ENCODE measurements at regions not wholly inside any gene's neighbourhood (a gene's known extent, or its start where the extent isn't known, plus 50 kb on each side); places are given as distances from the start of the nearest gene placed in this dataset.
"Not testable (repeated sequence)": the region's sequence is repeated elsewhere in the genome, so short reads cannot be mapped to it uniquely, and the experiment has no call there.

DNA sequence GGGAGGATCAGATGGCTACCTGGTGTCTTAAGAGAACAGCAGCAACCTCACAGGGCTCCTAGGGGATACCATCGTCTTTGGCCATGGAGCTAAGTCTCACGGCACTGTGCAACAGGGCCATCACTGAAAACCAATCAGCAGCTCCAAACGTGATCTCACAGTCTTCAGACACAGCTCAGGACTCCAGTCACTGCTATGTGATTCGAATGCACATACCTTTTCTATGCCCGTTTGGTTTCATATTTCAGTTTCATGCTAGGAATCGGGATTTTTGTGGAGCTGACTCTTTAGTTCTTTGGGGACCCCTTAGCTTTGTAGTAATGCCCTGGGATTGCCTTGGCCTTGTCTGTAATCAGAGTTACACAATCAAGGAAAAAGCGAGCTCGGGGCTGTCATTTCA, 162.8 kb upstream of the CDH11 start:
- DNase-seq (ENCODE audit: low read depth in 2 of 2), result no peak

- no peak for DNase-seq (ENCODE audit: low read depth in 2 of 2)
Measured at GRCh38 chr16:65283181-65283651, 161.4 kb upstream of the CDH11 start.

- no peak for DNase-seq (ENCODE audit: low read depth in 2 of 2)
Measured at GRCh38 chr16:65281586-65281985, 159.7 kb upstream of the CDH11 start.

- DNase-seq (ENCODE audit: low read depth in 2 of 2), result no peak
Measured at GRCh38 chr16:65280845-65281512, 159.1 kb upstream of the CDH11 start.

DNA sequence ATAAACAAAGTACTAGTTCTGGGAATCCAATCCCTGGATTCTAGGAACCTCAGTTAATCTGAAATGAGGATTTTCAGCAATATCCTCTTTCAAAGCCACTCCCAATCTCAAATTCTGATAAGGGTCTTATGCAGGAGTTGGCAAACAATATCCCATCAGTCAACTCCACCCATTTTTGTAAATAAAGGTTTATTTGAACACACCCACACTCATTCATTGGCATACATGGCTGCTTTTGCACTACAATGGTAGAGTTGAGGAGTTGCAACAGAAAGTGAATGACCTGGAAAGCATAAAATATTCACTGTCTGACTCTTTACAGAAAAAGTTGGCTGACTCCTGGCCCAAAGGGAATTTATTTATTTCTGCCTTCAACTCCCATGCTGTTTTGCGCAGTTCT, 157.7 kb upstream of the CDH11 start:
- DNase-seq (ENCODE audit: low read depth in 2 of 2), result no peak

- no peak for DNase-seq (ENCODE audit: low read depth in 2 of 2)
Measured at GRCh38 chr16:65278874-65279273, 157.0 kb upstream of the CDH11 start.

- DNase-seq (ENCODE audit: low read depth in 2 of 2), result no peak
Measured at GRCh38 chr16:65274566-65274965, 152.7 kb upstream of the CDH11 start.

- DNase-seq (ENCODE audit: low read depth in 2 of 2), result no peak
Measured at GRCh38 chr16:65272699-65273414, 151.0 kb upstream of the CDH11 start.

DNA sequence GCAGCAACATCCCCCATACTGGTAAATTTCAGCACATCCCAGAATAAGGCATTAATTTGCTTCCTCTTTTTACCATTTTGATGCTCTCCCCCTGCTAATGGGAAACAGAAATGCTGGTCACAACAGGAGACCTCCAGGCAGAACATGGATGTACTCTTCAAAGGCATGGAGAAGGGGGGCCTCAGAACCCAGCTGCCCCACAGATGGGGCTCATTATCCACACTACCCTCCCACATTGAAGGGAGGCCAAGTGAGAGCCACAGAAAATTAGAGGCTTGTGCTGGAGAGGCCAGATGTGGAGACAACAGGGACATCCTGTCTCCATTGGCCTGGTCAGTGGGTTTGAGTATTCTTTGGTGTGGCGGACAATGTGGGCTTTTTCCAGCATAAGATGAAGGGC, 150.1 kb upstream of the CDH11 start:
- no peak for DNase-seq (ENCODE audit: low read depth in 2 of 2)

DNA sequence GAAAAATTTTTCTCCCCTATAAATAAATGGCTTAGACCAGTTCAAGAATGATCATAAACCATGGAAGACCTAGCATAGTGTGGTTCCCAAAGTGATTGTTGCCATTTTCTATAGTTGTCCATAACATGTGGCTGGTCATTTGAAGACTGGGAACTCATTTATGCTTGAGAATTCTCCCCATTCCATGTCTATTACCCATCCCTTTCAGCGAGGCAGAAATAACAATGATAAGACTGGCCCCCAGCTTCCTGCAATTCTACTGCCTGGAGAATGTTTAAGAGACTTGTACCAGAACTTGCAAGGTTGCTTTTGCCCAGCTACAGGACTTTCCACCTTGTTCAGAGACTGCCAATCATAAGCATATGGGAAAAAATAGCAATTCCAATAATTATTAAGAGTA, 146.5 kb upstream of the CDH11 start:
- DNase-seq (ENCODE audit: low read depth in 2 of 2), result no peak

- no peak for DNase-seq (ENCODE audit: low read depth in 2 of 2)
Measured at GRCh38 chr16:65263896-65264295, 142.0 kb upstream of the CDH11 start.

DNA sequence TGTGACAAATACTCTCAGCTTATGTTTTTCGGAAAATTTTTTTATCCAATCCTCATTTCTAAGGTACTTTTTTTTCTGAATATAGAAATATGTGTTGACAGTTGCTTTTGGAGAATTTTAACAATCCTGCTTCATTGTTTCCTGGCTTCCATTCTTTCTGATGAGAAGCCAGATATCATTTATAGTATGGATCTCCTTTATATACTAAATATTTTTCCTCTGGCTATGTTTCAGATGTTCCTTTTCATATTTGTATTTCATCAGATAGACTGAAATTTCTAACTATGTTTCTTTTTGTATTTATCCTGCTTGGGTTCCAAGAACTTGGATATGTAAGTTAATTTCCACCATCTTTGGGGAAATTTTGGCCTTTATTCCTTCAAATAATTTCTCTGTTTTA, 138.9 kb upstream of the CDH11 start:
- no peak for DNase-seq (ENCODE audit: low read depth in 2 of 2)

GRCh38 chr16:65254144-65254543, 132.3 kb upstream of the CDH11 start:
- DNase-seq (ENCODE audit: low read depth in 2 of 2), result no peak

DNA sequence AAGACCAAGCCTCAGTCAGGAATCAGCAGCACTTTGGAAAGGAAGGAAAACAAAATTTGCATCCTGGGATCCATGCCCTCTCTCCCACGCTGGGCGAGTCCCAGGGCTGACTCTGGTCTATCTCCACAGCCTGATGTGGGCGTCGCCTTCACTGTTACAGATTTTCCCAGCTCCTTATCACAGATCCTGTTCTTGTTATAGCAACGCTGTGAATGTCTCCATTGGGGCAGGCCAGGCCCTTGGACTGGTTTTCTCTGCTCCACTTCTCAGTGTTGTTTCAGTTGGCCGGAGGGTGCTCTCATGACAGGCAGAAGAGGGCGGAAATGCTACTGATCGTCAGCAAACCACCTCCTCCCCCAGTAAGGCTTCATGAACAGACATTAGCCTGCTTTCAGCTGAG, 127.9 kb upstream of the CDH11 start:
- DNase-seq (ENCODE audit: low read depth in 2 of 2), result no peak

- DNase-seq (ENCODE audit: low read depth in 2 of 2), result no peak
Measured at GRCh38 chr16:65244787-65245186, 122.9 kb upstream of the CDH11 start.

- no peak for DNase-seq (ENCODE audit: low read depth in 2 of 2)
Measured at GRCh38 chr16:65235339-65236177, 113.7 kb upstream of the CDH11 start.

- not testable (repeated sequence) for DNase-seq (ENCODE audit: low read depth in 2 of 2)
Measured at GRCh38 chr16:65234721-65235320, 113.0 kb upstream of the CDH11 start.

DNA sequence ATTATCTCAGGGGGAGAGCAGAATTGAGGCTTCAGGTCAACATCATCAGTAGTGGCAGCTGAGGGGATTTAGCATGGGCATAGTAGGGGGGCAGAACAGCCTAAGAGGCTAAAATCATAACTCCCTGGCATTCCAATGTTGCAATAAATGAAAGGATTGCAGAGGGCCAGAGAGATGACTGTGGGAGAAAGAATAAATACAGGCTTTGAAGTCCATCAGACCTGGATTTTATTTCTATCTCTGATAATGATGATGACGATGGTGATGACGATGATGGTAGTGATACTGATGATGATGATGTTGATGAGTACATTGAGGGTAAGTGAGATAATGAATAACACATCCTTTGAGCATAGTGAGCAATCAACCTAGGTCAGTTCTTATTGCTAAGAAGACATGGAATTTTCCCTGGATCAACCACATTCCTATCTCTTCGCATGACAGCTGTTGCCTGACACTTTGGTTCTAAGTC, 107.4 kb upstream of the CDH11 start:
- DNase-seq (ENCODE audit: low read depth in 2 of 2), result no peak

DNA sequence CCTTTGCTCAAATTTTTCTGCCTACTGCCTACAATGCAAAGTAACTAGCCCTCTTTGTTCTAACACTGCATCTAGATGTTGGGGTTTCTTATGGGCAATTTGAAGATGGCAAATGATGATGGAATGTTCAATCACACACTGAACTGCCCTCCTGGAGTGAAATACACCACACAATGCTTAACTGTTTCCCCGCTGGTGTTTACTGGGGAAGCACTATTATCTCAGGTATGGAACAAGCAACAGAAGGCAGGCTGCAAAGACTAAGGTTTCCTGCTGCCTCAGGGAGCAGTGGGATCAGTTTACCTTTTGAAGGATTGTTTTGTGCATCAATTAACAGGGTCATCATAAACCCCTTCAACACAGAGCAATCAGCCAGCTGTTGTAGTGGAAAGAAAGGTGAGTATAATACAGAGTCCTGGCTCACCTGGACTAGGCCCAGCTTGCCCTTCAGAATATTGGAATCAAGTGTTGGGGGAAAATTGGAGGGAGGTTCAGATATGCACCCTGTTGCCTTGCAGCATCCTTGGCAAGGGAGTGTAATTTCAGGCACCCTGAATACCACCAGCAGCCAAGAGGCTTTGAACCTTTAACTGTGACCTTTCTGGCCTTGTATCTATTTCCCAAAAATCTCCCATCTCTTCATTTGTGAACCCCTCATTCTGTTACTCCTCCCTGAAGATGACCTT, 105.4 kb upstream of the CDH11 start:
- DNase-seq (ENCODE audit: low read depth in 2 of 2), result no peak

DNA sequence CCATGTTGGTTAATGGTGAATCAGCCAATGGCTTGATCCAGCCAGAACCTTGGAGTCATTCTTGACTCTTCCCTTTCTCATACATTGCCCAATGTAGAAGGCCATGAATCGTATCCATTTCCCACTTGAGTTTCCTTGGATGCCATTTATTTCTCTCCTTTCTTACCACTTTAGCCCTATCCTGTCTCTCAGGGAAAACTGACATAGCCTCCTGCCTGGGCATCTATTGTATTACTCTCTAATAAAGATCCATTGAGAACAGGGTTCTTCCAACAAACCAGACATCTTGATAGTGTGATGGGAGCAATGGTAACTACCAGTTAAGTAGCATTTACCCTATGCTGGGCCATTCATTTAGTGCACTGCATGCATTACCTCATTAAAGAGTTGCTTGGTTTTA, 104.2 kb upstream of the CDH11 start:
- DNase-seq (ENCODE audit: low read depth in 2 of 2), result no peak

- DNase-seq (ENCODE audit: low read depth in 2 of 2), result no peak
Measured at GRCh38 chr16:65225488-65225887, 103.6 kb upstream of the CDH11 start.

All from activated CD4-positive, alpha-beta T cell treated with anti-CD3 and anti-CD28 coated beads for 24 hours (primary cell).